ENCODE measurements at regions not wholly inside any gene's neighbourhood (a gene's known extent, or its start where the extent isn't known, plus 50 kb on each side); places are given as distances from the start of the nearest gene placed in this dataset.

DNA sequence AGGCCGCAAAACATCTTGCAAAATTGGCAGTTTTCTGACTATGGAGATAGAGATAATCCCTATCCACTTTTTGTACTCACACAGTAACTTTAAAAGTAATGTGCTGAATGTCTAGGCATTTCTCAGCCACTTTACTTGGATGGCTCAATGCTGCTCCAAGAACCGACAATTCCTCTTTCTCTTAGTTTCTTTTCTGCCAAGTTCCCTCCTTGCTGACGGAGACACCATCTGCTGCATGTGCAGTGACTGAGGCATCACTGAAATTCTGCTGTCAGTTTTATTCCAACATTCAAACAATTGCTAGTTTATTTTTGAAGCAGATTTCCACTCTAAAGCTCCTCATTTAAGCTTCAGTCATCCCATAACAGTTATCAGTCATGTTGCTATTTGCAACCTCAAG, 116.0 kb upstream of the RBMS3 start:
- Histone ChIP-seq H3K36me3 (ENCODE audit: control insufficient read depth in 2 of 2, extremely low read depth in 1 of 2, insufficient read depth in 2 of 2, low read length in 2 of 2) (no peaks in the 10 kb centered on the region), H3K4me1 (ENCODE audit: control insufficient read depth, extremely low read depth, insufficient read depth, low read length) (no peaks in the 10 kb centered on the region), H3K27me3 (ENCODE audit: control insufficient read depth, extremely low read depth, insufficient read depth, low read length) (no peaks in the 10 kb centered on the region), H3K27ac (ENCODE audit: control insufficient read depth, insufficient read depth, low read length) (no peak overlapping the region), H3K79me2 (ENCODE audit: control insufficient read depth, insufficient read depth, low read length) (no peaks in the 10 kb centered on the region), H3K9me1 (ENCODE audit: control insufficient read depth, extremely low read depth, insufficient read depth, low read length) (no peaks in the 10 kb centered on the region), H3K9me3 (ENCODE audit: control insufficient read depth, low read depth, low read length) (no peaks in the 10 kb centered on the region), H3K9ac (ENCODE audit: control insufficient read depth, extremely low read depth, insufficient read depth, low read length) (no peak overlapping the region), H3K4me2 (ENCODE audit: control insufficient read depth, extremely low read depth, insufficient read depth, low read depth, low read length) (no peak overlapping the region), H4K20me1 (ENCODE audit: control insufficient read depth, extremely low read depth, insufficient read depth, low read length) (no peaks in the 10 kb centered on the region), H3K4me3 (ENCODE audit: control insufficient read depth in 2 of 3, extremely low read depth in 1 of 3, insufficient read depth in 2 of 3, low read depth in 1 of 3, low read length in 3 of 3) (no peak overlapping the region), H2AFZ (ENCODE audit: control insufficient read depth, low read length) (no peak overlapping the region)
- FAIRE-seq (no peak), DNase-seq (ENCODE audit: low read depth, low spot score) (no peak)
- no peak for TF ChIP-seq CTCF (optimal IDR thresholded peaks at IDR 0.05 in 1 of 3, IDR thresholded peaks at IDR 0.05 in 1 of 3, conservative IDR thresholded peaks at IDR 0.05 in 1 of 3; ENCODE audit: extremely low read depth in 1 of 3, insufficient read depth in 2 of 3, low read length in 3 of 3)
- TF ChIP-seq EZH2 (IDR thresholded peaks at IDR 0.05; ENCODE audit: low read length), result no peak
- dilution Hi-C loops (cut with MboI; ENCODE audit: extremely low pct_ligation_motif_present, low sequenced_read_pairs), result no loop called here

- Histone ChIP-seq H3K36me3 (ENCODE audit: control insufficient read depth in 2 of 2, extremely low read depth in 1 of 2, insufficient read depth in 2 of 2, low read length in 2 of 2) (no peaks in the 10 kb centered on the region), H3K79me2 (ENCODE audit: control insufficient read depth, insufficient read depth, low read length) (no peaks in the 10 kb centered on the region), H3K9ac (ENCODE audit: control insufficient read depth, extremely low read depth, insufficient read depth, low read length) (no peak overlapping the region), H3K9me1 (ENCODE audit: control insufficient read depth, extremely low read depth, insufficient read depth, low read length) (no peaks in the 10 kb centered on the region), H4K20me1 (ENCODE audit: control insufficient read depth, extremely low read depth, insufficient read depth, low read length) (no peaks in the 10 kb centered on the region), H3K4me1 (ENCODE audit: control insufficient read depth, extremely low read depth, insufficient read depth, low read length) (peaks cover 3% of the 10 kb centered on the region), H2AFZ (ENCODE audit: control insufficient read depth, low read length) (no peak overlapping the region), H3K9me3 (ENCODE audit: control insufficient read depth, low read depth, low read length) (no peaks in the 10 kb centered on the region), H3K4me2 (ENCODE audit: control insufficient read depth, extremely low read depth, insufficient read depth, low read depth, low read length) (no peak overlapping the region), H3K4me3 (ENCODE audit: control insufficient read depth in 2 of 3, extremely low read depth in 1 of 3, insufficient read depth in 2 of 3, low read depth in 1 of 3, low read length in 3 of 3) (no peak overlapping the region), H3K27ac (ENCODE audit: control insufficient read depth, insufficient read depth, low read length) (no peak overlapping the region), H3K27me3 (ENCODE audit: control insufficient read depth, extremely low read depth, insufficient read depth, low read length) (no peaks in the 10 kb centered on the region)
- FAIRE-seq (no peak), DNase-seq (ENCODE audit: low read depth, low spot score) (no peak)
- TF ChIP-seq EZH2 (IDR thresholded peaks at IDR 0.05; ENCODE audit: low read length) (no peak), CTCF (optimal IDR thresholded peaks at IDR 0.05 in 1 of 3, IDR thresholded peaks at IDR 0.05 in 1 of 3, conservative IDR thresholded peaks at IDR 0.05 in 1 of 3; ENCODE audit: extremely low read depth in 1 of 3, insufficient read depth in 2 of 3, low read length in 3 of 3) (no peak)
- dilution Hi-C loops (cut with MboI; ENCODE audit: extremely low pct_ligation_motif_present, low sequenced_read_pairs), result no loop called here
Observed at GRCh38 chr3:29167180-29167579, 113.7 kb upstream of the RBMS3 start.

Data from keratinocyte (primary cell).